ENCODE measurements at regions not wholly inside any gene's neighbourhood (a gene's known extent, or its start where the extent isn't known, plus 50 kb on each side); places are given as distances from the start of the nearest gene placed in this dataset.

DNA sequence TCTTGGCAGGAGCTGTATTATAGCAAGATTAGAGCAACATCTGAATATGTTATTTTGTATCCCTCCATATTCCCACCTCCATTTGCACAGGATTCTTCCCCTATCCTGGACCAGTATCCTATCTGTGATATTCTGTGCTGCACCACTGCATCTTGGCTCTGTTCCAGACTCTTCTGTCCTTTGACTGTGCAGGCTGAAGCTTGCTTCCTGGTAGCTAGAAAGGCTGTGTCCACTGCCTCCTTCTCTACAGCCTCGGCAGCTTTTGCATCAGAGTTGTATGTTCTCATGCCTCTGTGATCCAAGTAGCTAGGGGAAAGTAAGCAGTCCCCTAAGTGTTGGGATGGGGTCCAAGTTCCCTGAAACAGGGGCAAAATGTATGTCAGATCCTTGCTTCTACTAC lies 104.1 kb downstream of the GAS1 start:
- POLR2A ChIA-PET (ENCODE audit: unreplicated experiment), result no interaction called here
- peaks cover 10% of the 10 kb centered on the region; the same call in 1 of the 2 replicates for H3K27me3 ChIP-seq (ENCODE audit: low read length)
- no peak overlapping the region for H3K9ac ChIP-seq (ENCODE audit: low read length)
- ATAC-seq (no peak), DNase-seq (no peak)
- H3K36me3 ChIP-seq (ENCODE audit: low read depth, low read length), result no peaks in the 10 kb centered on the region
- no peaks in the 10 kb centered on the region for H3F3A ChIP-seq (ENCODE audit: low read length, unreplicated experiment)
- H3K79me2 ChIP-seq (ENCODE audit: low read length), result no peaks in the 10 kb centered on the region
- no peak overlapping the region for H2AFZ ChIP-seq (ENCODE audit: low read length)
- H3K9me2 ChIP-seq (replicated peaks; ENCODE audit: low read length), result no peaks in the 10 kb centered on the region
- no peak overlapping the region for H3K4me3 ChIP-seq (ENCODE audit: low read length)
- TF ChIP-seq EZH2phosphoT487 (IDR thresholded peaks at IDR 0.05; ENCODE audit: borderline replicate concordance, low read length), result no peak
- no peak for TF ChIP-seq EZH2 (IDR thresholded peaks at IDR 0.05; ENCODE audit: low read length, unreplicated experiment)
- TF ChIP-seq, protein P1, sequence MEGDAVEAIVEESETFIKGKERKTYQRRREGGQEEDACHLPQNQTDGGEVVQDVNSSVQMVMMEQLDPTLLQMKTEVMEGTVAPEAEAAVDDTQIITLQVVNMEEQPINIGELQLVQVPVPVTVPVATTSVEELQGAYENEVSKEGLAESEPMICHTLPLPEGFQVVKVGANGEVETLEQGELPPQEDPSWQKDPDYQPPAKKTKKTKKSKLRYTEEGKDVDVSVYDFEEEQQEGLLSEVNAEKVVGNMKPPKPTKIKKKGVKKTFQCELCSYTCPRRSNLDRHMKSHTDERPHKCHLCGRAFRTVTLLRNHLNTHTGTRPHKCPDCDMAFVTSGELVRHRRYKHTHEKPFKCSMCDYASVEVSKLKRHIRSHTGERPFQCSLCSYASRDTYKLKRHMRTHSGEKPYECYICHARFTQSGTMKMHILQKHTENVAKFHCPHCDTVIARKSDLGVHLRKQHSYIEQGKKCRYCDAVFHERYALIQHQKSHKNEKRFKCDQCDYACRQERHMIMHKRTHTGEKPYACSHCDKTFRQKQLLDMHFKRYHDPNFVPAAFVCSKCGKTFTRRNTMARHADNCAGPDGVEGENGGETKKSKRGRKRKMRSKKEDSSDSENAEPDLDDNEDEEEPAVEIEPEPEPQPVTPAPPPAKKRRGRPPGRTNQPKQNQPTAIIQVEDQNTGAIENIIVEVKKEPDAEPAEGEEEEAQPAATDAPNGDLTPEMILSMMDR (conservative IDR thresholded peaks at IDR 0.05; ENCODE audit: low read depth, low read length), result no peak
- intact Hi-C loops (cut with micrococcal nuclease), result no loop called here
- no peaks in the 10 kb centered on the region for H4K20me1 ChIP-seq (ENCODE audit: low read length)
- H3K9me3 ChIP-seq (ENCODE audit: low read length), result no peaks in the 10 kb centered on the region
- no peaks in the 10 kb centered on the region for H3K4me1 ChIP-seq (ENCODE audit: insufficient read depth, low read length)
- no peak overlapping the region for H3K4me2 ChIP-seq (ENCODE audit: low read length)
- no TSS peak for BruUV-seq (replicated peaks)
- H3K27ac ChIP-seq (ENCODE audit: low read length), result no peak overlapping the region
- CTCF ChIA-PET, result no interaction called here

DNA sequence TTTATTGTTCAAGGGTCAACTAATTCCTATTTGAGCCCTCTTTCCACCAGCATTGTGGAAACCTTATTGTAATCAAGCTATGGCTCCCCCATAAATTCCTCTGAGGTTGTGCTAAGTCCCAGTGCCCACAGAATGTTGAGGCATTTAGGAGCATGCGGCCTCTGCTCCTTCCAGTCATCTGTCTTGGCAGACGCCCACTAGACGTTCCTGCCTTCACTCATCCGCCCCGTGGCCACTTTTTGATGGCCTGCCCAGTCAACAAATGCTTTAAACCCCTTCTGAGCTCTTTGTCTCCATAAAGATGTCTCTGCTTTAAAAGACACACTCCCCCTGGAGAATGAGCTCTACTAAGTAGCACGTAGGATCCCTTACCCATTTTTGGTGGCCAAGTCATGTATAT lies 104.7 kb downstream of the GAS1 start:
- BruUV-seq (replicated peaks), result no TSS peak
- Histone ChIP-seq H3K9ac (ENCODE audit: low read length) (no peak overlapping the region), H3F3A (ENCODE audit: low read length, unreplicated experiment) (no peaks in the 10 kb centered on the region), H4K20me1 (ENCODE audit: low read length) (no peaks in the 10 kb centered on the region), H3K36me3 (ENCODE audit: low read depth, low read length) (no peaks in the 10 kb centered on the region), H3K4me1 (ENCODE audit: insufficient read depth, low read length) (no peaks in the 10 kb centered on the region), H3K79me2 (ENCODE audit: low read length) (no peaks in the 10 kb centered on the region), H3K27ac (ENCODE audit: low read length) (no peak overlapping the region), H3K9me2 (replicated peaks; ENCODE audit: low read length) (no peaks in the 10 kb centered on the region), H3K27me3 (ENCODE audit: low read length) (peaks cover 16% of the 10 kb centered on the region), H3K4me2 (ENCODE audit: low read length) (no peak overlapping the region), H3K4me3 (ENCODE audit: low read length) (no peak overlapping the region), H2AFZ (ENCODE audit: low read length) (no peak overlapping the region), H3K9me3 (ENCODE audit: low read length) (no peaks in the 10 kb centered on the region)
- CTCF ChIA-PET, result no interaction called here
- no peak for ATAC-seq
- DNase-seq, result no peak
- intact Hi-C loops (cut with micrococcal nuclease), result no loop called here
- POLR2A ChIA-PET (ENCODE audit: unreplicated experiment), result no interaction called here
- TF ChIP-seq EZH2 (IDR thresholded peaks at IDR 0.05; ENCODE audit: low read length, unreplicated experiment), result no peak
- TF ChIP-seq EZH2phosphoT487 (IDR thresholded peaks at IDR 0.05; ENCODE audit: borderline replicate concordance, low read length), result no peak
- TF ChIP-seq, protein P1 (conservative IDR thresholded peaks at IDR 0.05; ENCODE audit: low read depth, low read length), result no peak

DNA sequence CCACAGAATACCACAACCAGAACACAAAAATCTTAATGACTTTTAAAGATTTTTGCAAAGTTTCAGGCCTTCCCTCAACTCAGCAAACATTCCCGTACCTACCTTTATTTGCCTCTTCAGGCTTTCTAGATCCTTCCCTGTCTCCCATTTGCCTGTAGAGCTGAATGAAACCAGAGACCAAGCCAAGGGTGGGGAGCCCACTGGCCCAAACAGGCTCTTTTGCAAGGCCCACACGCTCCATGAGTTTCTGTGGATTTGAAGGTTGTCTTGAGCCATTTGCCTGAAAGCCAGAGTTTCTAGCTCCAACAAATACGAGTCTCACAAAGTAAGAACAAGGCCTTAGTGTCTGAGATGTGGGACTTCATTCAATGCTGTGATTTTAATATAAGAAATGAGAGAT lies 107.8 kb downstream of the GAS1 start:
- Histone ChIP-seq H4K20me1 (ENCODE audit: low read length) (no peaks in the 10 kb centered on the region), H3K79me2 (ENCODE audit: low read length) (no peaks in the 10 kb centered on the region), H3F3A (ENCODE audit: low read length, unreplicated experiment) (no peaks in the 10 kb centered on the region), H3K27ac (ENCODE audit: low read length) (no peak overlapping the region), H2AFZ (ENCODE audit: low read length) (no peak overlapping the region), H3K4me1 (ENCODE audit: insufficient read depth, low read length) (no peaks in the 10 kb centered on the region), H3K27me3 (ENCODE audit: low read length) (peaks cover 23% of the 10 kb centered on the region), H3K4me2 (ENCODE audit: low read length) (no peak overlapping the region), H3K4me3 (ENCODE audit: low read length) (no peak overlapping the region), H3K9me3 (ENCODE audit: low read length) (no peaks in the 10 kb centered on the region), H3K36me3 (ENCODE audit: low read depth, low read length) (no peaks in the 10 kb centered on the region), H3K9me2 (replicated peaks; ENCODE audit: low read length) (no peaks in the 10 kb centered on the region), H3K9ac (ENCODE audit: low read length) (no peak overlapping the region)
- BruUV-seq (replicated peaks), result no TSS peak
- ChIA-PET CTCF (no interaction called here), POLR2A (ENCODE audit: unreplicated experiment) (no interaction called here)
- ATAC-seq (no peak), DNase-seq (no peak)
- intact Hi-C loops (cut with micrococcal nuclease), result no loop called here
- TF ChIP-seq, protein P1 (conservative IDR thresholded peaks at IDR 0.05; ENCODE audit: low read depth, low read length), result no peak

All from PC-3 (cell line).